ENCODE measurements at regions not wholly inside any gene's neighbourhood (a gene's known extent, or its start where the extent isn't known, plus 50 kb on each side); places are given as distances from the start of the nearest gene placed in this dataset.

GRCh38 chr6:154664287-154664686 lies 68.9 kb upstream of the SCAF8 start:
- TF ChIP-seq CTCF (IDR thresholded peaks at IDR 0.05) (no peak), EZH2 (IDR thresholded peaks at IDR 0.05) (no peak)

Measured in neural progenitor cell (in vitro differentiated cells).